ENCODE measurements at regions not wholly inside any gene's neighbourhood (a gene's known extent, or its start where the extent isn't known, plus 50 kb on each side); places are given as distances from the start of the nearest gene placed in this dataset.

GRCh38 chr11:28657378-28658030 lies 549.3 kb downstream of the METTL15 start:
- Histone ChIP-seq H3K9me3 (no peaks in the 10 kb centered on the region), H3K27me3 (no peaks in the 10 kb centered on the region), H3K4me1 (no peaks in the 10 kb centered on the region), H3K36me3 (no peaks in the 10 kb centered on the region), H3K4me3 (ENCODE audit: low read depth, low read length) (no peak overlapping the region)
- no peak for TF ChIP-seq CTCF (IDR thresholded peaks at IDR 0.05; ENCODE audit: low read depth, low read length)
- no peak for DNase-seq

GRCh38 chr11:28654191-28654590 lies 546.0 kb downstream of the METTL15 start:
- Histone ChIP-seq H3K27me3 (no peaks in the 10 kb centered on the region), H3K4me1 (no peaks in the 10 kb centered on the region), H3K4me3 (ENCODE audit: low read depth, low read length) (no peak overlapping the region), H3K9me3 (no peaks in the 10 kb centered on the region), H3K36me3 (no peaks in the 10 kb centered on the region)
- TF ChIP-seq CTCF (IDR thresholded peaks at IDR 0.05; ENCODE audit: low read depth, low read length) = no peak
- no peak for DNase-seq

- Histone ChIP-seq H3K36me3 (no peaks in the 10 kb centered on the region), H3K4me3 (ENCODE audit: low read depth, low read length) (no peak overlapping the region), H3K27me3 (no peaks in the 10 kb centered on the region), H3K9me3 (no peaks in the 10 kb centered on the region), H3K4me1 (no peaks in the 10 kb centered on the region)
- no peak for DNase-seq
- no peak for TF ChIP-seq CTCF (IDR thresholded peaks at IDR 0.05; ENCODE audit: low read depth, low read length)
Measured at GRCh38 chr11:28649922-28650321, 541.7 kb downstream of the METTL15 start.

GRCh38 chr11:28636566-28636965 lies 528.4 kb downstream of the METTL15 start:
- Histone ChIP-seq H3K4me3 (ENCODE audit: low read depth, low read length) (no peak overlapping the region), H3K9me3 (no peaks in the 10 kb centered on the region), H3K27me3 (no peaks in the 10 kb centered on the region), H3K4me1 (no peaks in the 10 kb centered on the region), H3K36me3 (no peaks in the 10 kb centered on the region)
- DNase-seq = no peak
- TF ChIP-seq CTCF (IDR thresholded peaks at IDR 0.05; ENCODE audit: low read depth, low read length) = no peak

GRCh38 chr11:28636033-28636432 lies 527.8 kb downstream of the METTL15 start:
- DNase-seq = no peak
- H3K27me3 ChIP-seq = no peaks in the 10 kb centered on the region

More at GRCh38 chr11:28636033-28636432, 527.8 kb downstream of the METTL15 start:
- Histone ChIP-seq H3K4me3 (ENCODE audit: low read depth, low read length) (no peak overlapping the region), H3K4me1 (no peaks in the 10 kb centered on the region), H3K36me3 (no peaks in the 10 kb centered on the region), H3K9me3 (no peaks in the 10 kb centered on the region)
- TF ChIP-seq CTCF (IDR thresholded peaks at IDR 0.05; ENCODE audit: low read depth, low read length) = no peak

All from BE2C (cell line).